K562 (cell line): ENCODE measurements at regions not wholly inside any gene's neighbourhood (a gene's known extent, or its start where the extent isn't known, plus 50 kb on each side); places are given as distances from the start of the nearest gene placed in this dataset.

Source experiments
- ATAC-seq: fragments of 200-7000 bp; cut with Tn5 transposase; 3 replicates; pipeline ENCODE4 v1.9.1; 2020; ENCODE audit warnings: moderate library complexity
- BruUV-seq: library from RNA; stranded (reverse); fragments of 400-500 nt; replicated peaks from 2 replicates; lab custom pipeline; 2021; lab: Mats Ljungman, UMichigan
- CTCF ChIA-PET: fragments of 300-600 bp; formaldehyde crosslinking; extraction: SDS; loops from one replicate; lab custom pipeline; 2021; ENCODE audit warnings: low intra/inter-chr PET ratio; lab: Yijun Ruan, JAX
- POLR2A ChIA-PET: fragments of 300-600, 350-650 bp; sonication (Branson Sonifier 250); formaldehyde crosslinking; extraction: SDS; loops from one replicate; lab custom pipeline; 2021; ENCODE audit warnings: antibody characterized with exemption, inconsistent platforms; lab: Yijun Ruan, JAX
- DNase-seq, 4 experiments: peaks; one replicate each; pipeline versions ENCODE4 v3.0.0 to v3.0.0-alpha.2; 2011 to 2018; ENCODE audit warnings: low spot score in 3 of 4, mixed read lengths in 3 of 4; ENCODE audit errors: extremely low read depth in 1 of 4
- FAIRE-seq: peaks from 2 replicates; lab custom pipeline; 2011; peaks lifted over from hg19 to GRCh38; lab: Jason Lieb, UNC
- H2AFZ ChIP-seq: 2 replicates; pipeline ENCODE4 v1.6.0; 2011; ENCODE audit warnings: low read depth, low read length, control low read depth, inconsistent platforms
- H3K27ac ChIP-seq: fragments of 200-600 bp; 3 replicates; pipeline ENCODE4 v1.8.0; 2011; ENCODE audit warnings: low read depth, mild to moderate bottlenecking, control low read depth, inconsistent platforms, low read length, moderate library complexity, mixed read lengths; ENCODE audit errors: extremely low read depth
- H3K27me3 ChIP-seq, 2 experiments: fragments of 300-600 bp in 1 of 2; 2 replicates in 1 of 2; 3 replicates in 1 of 2; pipeline versions ENCODE4 v1.6.0 to v1.8.0; 2011; ENCODE audit warnings: inconsistent platforms in 2 of 2, low read length in 2 of 2, mild to moderate bottlenecking in 1 of 2, mixed read lengths in 1 of 2, moderate library complexity in 1 of 2; ENCODE audit not compliant: control insufficient read depth in 2 of 2, insufficient read depth in 2 of 2
- H3K36me3 ChIP-seq: fragments of 300-600 bp; 3 replicates; pipeline ENCODE4 v1.8.0; 2011; ENCODE audit warnings: mild to moderate bottlenecking, low read length, inconsistent platforms; ENCODE audit not compliant: control insufficient read depth, insufficient read depth
- H3K4me1 ChIP-seq, 2 experiments: fragments of 200-600 bp in 1 of 2; replicated peaks in 1 of 2; 2 replicates in 1 of 2; 3 replicates in 1 of 2; pipeline versions ENCODE4 v1.5.1 to v1.8.0; 2011; ENCODE audit warnings: inconsistent platforms in 2 of 2, low read length in 2 of 2, mild to moderate bottlenecking in 1 of 2, mixed read lengths in 1 of 2, moderate library complexity in 1 of 2; ENCODE audit not compliant: control insufficient read depth in 2 of 2, insufficient read depth in 2 of 2
- H3K4me2 ChIP-seq: 2 replicates; pipeline ENCODE4 v1.6.1; 2011; ENCODE audit warnings: low read length, control low read depth, inconsistent platforms, mixed read lengths; ENCODE audit not compliant: insufficient read depth
- H3K4me3 ChIP-seq: fragments of 200-600 bp; sonication (generic), shearing (Covaris generic); 2 replicates; pipeline ENCODE4 v1.5.1; 2016; ENCODE audit warnings: control low read depth, inconsistent platforms
- H3K79me2 ChIP-seq: fragments of 200-600 bp; 3 replicates; pipeline ENCODE4 v1.8.0; 2011; ENCODE audit warnings: low read length, inconsistent platforms; ENCODE audit not compliant: control insufficient read depth, insufficient read depth
- H3K9ac ChIP-seq, 2 experiments: 2 replicates each; pipeline versions ENCODE4 v1.6.0 to v1.6.1; 2011; ENCODE audit warnings: low read depth in 2 of 2, low read length in 2 of 2, control low read depth in 1 of 2, inconsistent platforms in 1 of 2, mild to moderate bottlenecking in 1 of 2, mixed read lengths in 1 of 2; ENCODE audit not compliant: insufficient read depth in 1 of 2
- H3K9me1 ChIP-seq: one replicate; pipeline ENCODE4 v1.6.0; 2011; ENCODE audit warnings: inconsistent platforms, mild to moderate bottlenecking, low read length, moderate library complexity; ENCODE audit not compliant: control insufficient read depth, insufficient read depth
- H3K9me3 ChIP-seq: replicated peaks from 2 replicates; pipeline ENCODE4 v1.5.1; 2011; ENCODE audit warnings: low read depth, low read length, inconsistent platforms; ENCODE audit not compliant: control insufficient read depth, insufficient read depth
- H4K20me1 ChIP-seq: replicated peaks from 2 replicates; pipeline ENCODE4 v1.6.1; 2011; ENCODE audit warnings: low read length, inconsistent platforms, mixed read lengths; ENCODE audit not compliant: control insufficient read depth, insufficient read depth
- BACH1 ChIP-seq: fragments of 200-800 bp; sonication (Bioruptor generic); IDR thresholded peaks from 2 replicates; pipeline ENCODE4 v1.6.1; 2016; ENCODE audit warnings: missing genetic modification characterization, missing compliant biosample characterization
- KAT7 ChIP-seq: sonication (generic); formaldehyde crosslinking; IDR thresholded peaks from 2 replicates; pipeline ENCODE4 v1.8.0; 2022; ENCODE audit warnings: missing genetic modification reagents, mild to moderate bottlenecking, borderline replicate concordance
- KHSRP ChIP-seq: fragments of 450-650 bp; IDR thresholded peaks from 2 replicates; pipeline ENCODE4 v1.6.1; 2017
- MBD2 ChIP-seq: sonication (generic); IDR thresholded peaks from 2 replicates; pipeline ENCODE4 v1.6.1; 2016; ENCODE audit warnings: low read depth, borderline replicate concordance
- MIER1 ChIP-seq: fragments of 450-650 bp; IDR thresholded peaks from 2 replicates; pipeline ENCODE4 v1.6.1; 2016; ENCODE audit warnings: antibody characterized with exemption, mild to moderate bottlenecking, low read depth
- MXI1 ChIP-seq: IDR thresholded peaks from 2 replicates; pipeline ENCODE4 v1.6.1; 2011; ENCODE audit warnings: low read depth, mild to moderate bottlenecking, improper control_type of control experiment, low read length
- PCBP1 ChIP-seq: fragments of 200-400 bp; formaldehyde crosslinking; IDR thresholded peaks from 2 replicates; pipeline ENCODE4 v1.6.1; 2018; ENCODE audit warnings: mild to moderate bottlenecking, low read depth, low read length; ENCODE audit not compliant: poor library complexity, severe bottlenecking
- SLC30A9 ChIP-seq: fragments of 250-450 bp; sonication (Bioruptor Pico); IDR thresholded peaks from 2 replicates; pipeline ENCODE4 v1.8.0; 2022; ENCODE audit warnings: mild to moderate bottlenecking, moderate library complexity
- TOE1 ChIP-seq, 2 experiments: fragments of 450-650 bp in 1 of 2; sonication (generic) in 1 of 2; formaldehyde crosslinking in 1 of 2; IDR thresholded peaks; 2 replicates each; pipeline versions ENCODE4 v1.7.1 to v1.8.0; 2016 to 2022; ENCODE audit warnings: borderline replicate concordance in 2 of 2, mild to moderate bottlenecking in 2 of 2, antibody characterized with exemption in 1 of 2, inconsistent platforms in 1 of 2, low read depth in 1 of 2, missing genetic modification reagents in 1 of 2, moderate library complexity in 1 of 2
- ZNF134 ChIP-seq: fragments of 250-450 bp; sonication (Bioruptor Pico); conservative IDR thresholded peaks from 2 replicates; pipeline ENCODE4 v1.4.0; 2020
- ZNF695 ChIP-seq: fragments of 450-650 bp; formaldehyde crosslinking; IDR thresholded peaks from 2 replicates; pipeline ENCODE4 v1.4.0; 2020; ENCODE audit warnings: mild to moderate bottlenecking, moderate library complexity
- WGBS: fragments of 100-300 bp; shearing (Covaris generic); methylation state at CpG from one replicate; pipeline ENCODE4 v1.1.6; 2016; ENCODE audit warnings: low coverage, mixed read lengths; ENCODE audit not compliant: insufficient coverage; ENCODE audit errors: missing lambda C conversion rate; 5-methylcytosine and 5-hydroxymethylcytosine counted together
- in situ Hi-C: fragments of 300-500 bp; cut with MboI; formaldehyde crosslinking; loops from 4 replicates; pipeline ENCODE4 v1.15.0; 2018; ENCODE audit warnings: inconsistent platforms, mixed read lengths
- intact Hi-C: fragments of 100-400 bp; cut with micrococcal nuclease; formaldehyde crosslinking; loops from 2 replicates; pipeline ENCODE4 v1.14.2; 2022
- TF ChIP-seq, protein P1 (sequence below): fragments of 450-650 bp; formaldehyde crosslinking; IDR thresholded peaks from 2 replicates; pipeline ENCODE4 v1.4.0; 2022; ENCODE audit warnings: missing genetic modification characterization
- TF ChIP-seq, protein P2 (sequence below): sonication (generic); formaldehyde crosslinking; IDR thresholded peaks from 2 replicates; pipeline ENCODE4 v1.8.1; 2023; ENCODE audit warnings: mild to moderate bottlenecking, missing genetic modification reagents
- TF ChIP-seq, protein P3 (sequence below): fragments of 250-450 bp; sonication (Bioruptor Pico); IDR thresholded peaks from 2 replicates; pipeline ENCODE4 v1.8.0; 2022; ENCODE audit warnings: inconsistent platforms

DNA sequence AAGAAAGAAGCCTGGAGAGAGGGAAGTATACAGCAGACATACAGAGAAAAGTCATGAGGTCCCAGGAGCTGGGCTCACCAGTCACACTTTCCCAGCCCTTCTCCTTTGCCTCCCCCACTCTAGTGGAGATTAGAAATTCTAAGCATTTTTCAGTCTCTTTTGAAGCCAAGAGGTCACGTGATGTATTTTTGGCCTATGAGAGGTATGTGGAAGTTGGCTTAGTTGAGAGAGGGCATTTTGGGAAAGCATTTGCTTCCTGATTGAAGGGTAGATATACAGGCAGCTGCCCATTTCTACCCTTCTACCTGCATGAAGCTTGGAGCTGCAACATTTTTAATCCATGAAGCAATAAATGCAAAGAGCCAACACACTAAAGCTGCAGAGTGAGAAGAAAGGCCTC lies 106.0 kb upstream of the TNFAIP3 start (continued):
- TF ChIP-seq, protein P1, sequence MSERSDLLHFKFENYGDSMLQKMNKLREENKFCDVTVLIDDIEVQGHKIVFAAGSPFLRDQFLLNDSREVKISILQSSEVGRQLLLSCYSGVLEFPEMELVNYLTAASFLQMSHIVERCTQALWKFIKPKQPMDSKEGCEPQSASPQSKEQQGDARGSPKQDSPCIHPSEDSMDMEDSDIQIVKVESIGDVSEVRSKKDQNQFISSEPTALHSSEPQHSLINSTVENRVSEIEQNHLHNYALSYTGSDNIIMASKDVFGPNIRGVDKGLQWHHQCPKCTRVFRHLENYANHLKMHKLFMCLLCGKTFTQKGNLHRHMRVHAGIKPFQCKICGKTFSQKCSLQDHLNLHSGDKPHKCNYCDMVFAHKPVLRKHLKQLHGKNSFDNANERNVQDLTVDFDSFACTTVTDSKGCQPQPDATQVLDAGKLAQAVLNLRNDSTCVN (CRISPR knock-in tag) = no peak
- TF ChIP-seq MIER1 (no peak), MBD2 (no peak)
- TF ChIP-seq, all 486 proteins: peak for 9

DNA sequence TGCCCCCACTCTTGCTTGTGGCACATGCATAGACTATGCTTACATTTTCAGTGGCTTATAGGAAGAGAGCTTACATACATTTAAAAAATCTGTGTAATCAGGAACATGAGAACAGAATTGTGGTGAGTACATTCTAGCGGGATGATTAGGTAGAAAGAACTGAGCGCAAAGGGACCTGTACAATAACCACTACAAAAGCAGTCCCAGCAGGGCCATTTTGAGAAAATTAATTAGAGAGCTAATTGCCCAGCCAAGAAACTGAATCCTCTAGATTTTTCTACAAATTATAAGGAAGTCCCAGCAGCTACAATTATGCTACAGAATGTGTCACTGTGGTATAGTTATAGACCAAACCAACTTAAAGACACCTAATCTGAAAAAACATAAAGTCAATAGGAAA lies 105.6 kb upstream of the TNFAIP3 start:
- Histone ChIP-seq H3K9ac (no peak overlapping the region), H3K4me2 (no peak overlapping the region), H4K20me1 (no peaks in the 10 kb centered on the region), H3K9me3 (no peaks in the 10 kb centered on the region), H3K9me1 (no peaks in the 10 kb centered on the region), H3K79me2 (no peaks in the 10 kb centered on the region), H3K4me3 (no peak overlapping the region), H3K36me3 (no peaks in the 10 kb centered on the region), H3K27ac (no peak overlapping the region), H3K4me1 (no peaks in the 10 kb centered on the region), H3K27me3 (no peaks in the 10 kb centered on the region), H2AFZ (no peak overlapping the region)
- in situ Hi-C loops = no loop called here
- DNase-seq = no peak
- no peak for ATAC-seq
- 63% methylated on average over 2 of the region's 2 CpGs for WGBS
- CTCF ChIA-PET = no interaction called here
- TF ChIP-seq KAT7 (CRISPR knock-in tag) (no peak), TOE1 (IDR thresholded peaks at IDR 0.05; ENCODE audit: borderline replicate concordance) (no peak), TOE1 (CRISPR knock-in tag; IDR thresholded peaks at IDR 0.05; ENCODE audit: borderline replicate concordance, low read depth) (no peak), BACH1 (tag) (no peak), MXI1 (no peak), PCBP1 (no peak), ZNF695 (CRISPR knock-in tag) (no peak), MBD2 (no peak), KHSRP (no peak), ZNF134 (CRISPR knock-in tag) (no peak), SLC30A9 (CRISPR knock-in tag) (no peak)
- TF ChIP-seq, protein P2, sequence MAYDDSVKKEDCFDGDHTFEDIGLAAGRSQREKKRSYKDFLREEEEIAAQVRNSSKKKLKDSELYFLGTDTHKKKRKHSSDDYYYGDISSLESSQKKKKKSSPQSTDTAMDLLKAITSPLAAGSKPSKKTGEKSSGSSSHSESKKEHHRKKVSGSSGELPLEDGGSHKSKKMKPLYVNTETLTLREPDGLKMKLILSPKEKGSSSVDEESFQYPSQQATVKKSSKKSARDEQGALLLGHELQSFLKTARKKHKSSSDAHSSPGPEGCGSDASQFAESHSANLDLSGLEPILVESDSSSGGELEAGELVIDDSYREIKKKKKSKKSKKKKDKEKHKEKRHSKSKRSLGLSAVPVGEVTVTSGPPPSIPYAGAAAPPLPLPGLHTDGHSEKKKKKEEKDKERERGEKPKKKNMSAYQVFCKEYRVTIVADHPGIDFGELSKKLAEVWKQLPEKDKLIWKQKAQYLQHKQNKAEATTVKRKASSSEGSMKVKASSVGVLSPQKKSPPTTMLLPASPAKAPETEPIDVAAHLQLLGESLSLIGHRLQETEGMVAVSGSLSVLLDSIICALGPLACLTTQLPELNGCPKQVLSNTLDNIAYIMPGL (CRISPR knock-in tag) = no peak
- TF ChIP-seq, protein P3, sequence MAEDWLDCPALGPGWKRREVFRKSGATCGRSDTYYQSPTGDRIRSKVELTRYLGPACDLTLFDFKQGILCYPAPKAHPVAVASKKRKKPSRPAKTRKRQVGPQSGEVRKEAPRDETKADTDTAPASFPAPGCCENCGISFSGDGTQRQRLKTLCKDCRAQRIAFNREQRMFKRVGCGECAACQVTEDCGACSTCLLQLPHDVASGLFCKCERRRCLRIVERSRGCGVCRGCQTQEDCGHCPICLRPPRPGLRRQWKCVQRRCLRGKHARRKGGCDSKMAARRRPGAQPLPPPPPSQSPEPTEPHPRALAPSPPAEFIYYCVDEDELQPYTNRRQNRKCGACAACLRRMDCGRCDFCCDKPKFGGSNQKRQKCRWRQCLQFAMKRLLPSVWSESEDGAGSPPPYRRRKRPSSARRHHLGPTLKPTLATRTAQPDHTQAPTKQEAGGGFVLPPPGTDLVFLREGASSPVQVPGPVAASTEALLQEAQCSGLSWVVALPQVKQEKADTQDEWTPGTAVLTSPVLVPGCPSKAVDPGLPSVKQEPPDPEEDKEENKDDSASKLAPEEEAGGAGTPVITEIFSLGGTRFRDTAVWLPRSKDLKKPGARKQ (CRISPR knock-in tag) = no peak
- BruUV-seq = no TSS peak
- intact Hi-C loops = no loop called here
- POLR2A ChIA-PET = interaction anchor here (0.6 to 1.4 kb wide), 5 partner anchors 9 to 105 kb away, joined by 3 to 8 read pairs (median 3); partner anchors contain the start of gene TNFAIP3
- no peak for FAIRE-seq
